ENCODE measurements at regions not wholly inside any gene's neighbourhood (a gene's known extent, or its start where the extent isn't known, plus 50 kb on each side); places are given as distances from the start of the nearest gene placed in this dataset.

GRCh38 chr5:3099954-3100353, 348.5 kb upstream of the IRX2 start:
- DNase-seq, result no peak
- WGBS, 2 donors (ENCODE audit: low coverage in 1 of 2), result 77% methylated on average over 6 of the region's 6 CpGs; no CpG with 5 or more reads in 1 of the 2 donors
- H3K27me3 ChIP-seq, result peaks cover 7% of the 10 kb centered on the region
- no peak overlapping the region for H3K27ac ChIP-seq
- intact Hi-C loops (cut with DNase I; ENCODE audit: low total_unique reads), result no loop called here
- H3K36me3 ChIP-seq, result no peaks in the 10 kb centered on the region
- no peak for TF ChIP-seq POLR2AphosphoS5 (IDR thresholded peaks at IDR 0.05)
- TF ChIP-seq, protein P1, sequence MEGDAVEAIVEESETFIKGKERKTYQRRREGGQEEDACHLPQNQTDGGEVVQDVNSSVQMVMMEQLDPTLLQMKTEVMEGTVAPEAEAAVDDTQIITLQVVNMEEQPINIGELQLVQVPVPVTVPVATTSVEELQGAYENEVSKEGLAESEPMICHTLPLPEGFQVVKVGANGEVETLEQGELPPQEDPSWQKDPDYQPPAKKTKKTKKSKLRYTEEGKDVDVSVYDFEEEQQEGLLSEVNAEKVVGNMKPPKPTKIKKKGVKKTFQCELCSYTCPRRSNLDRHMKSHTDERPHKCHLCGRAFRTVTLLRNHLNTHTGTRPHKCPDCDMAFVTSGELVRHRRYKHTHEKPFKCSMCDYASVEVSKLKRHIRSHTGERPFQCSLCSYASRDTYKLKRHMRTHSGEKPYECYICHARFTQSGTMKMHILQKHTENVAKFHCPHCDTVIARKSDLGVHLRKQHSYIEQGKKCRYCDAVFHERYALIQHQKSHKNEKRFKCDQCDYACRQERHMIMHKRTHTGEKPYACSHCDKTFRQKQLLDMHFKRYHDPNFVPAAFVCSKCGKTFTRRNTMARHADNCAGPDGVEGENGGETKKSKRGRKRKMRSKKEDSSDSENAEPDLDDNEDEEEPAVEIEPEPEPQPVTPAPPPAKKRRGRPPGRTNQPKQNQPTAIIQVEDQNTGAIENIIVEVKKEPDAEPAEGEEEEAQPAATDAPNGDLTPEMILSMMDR (IDR thresholded peaks at IDR 0.05), result no peak
- TF ChIP-seq POLR2A (IDR thresholded peaks at IDR 0.05), result no peak
- no peak for TF ChIP-seq EP300 (IDR thresholded peaks at IDR 0.05; ENCODE audit: low read depth)
- no peaks in the 10 kb centered on the region for H3K4me1 ChIP-seq
- no peak overlapping the region for H3K4me3 ChIP-seq
- no peaks in the 10 kb centered on the region for H3K9me3 ChIP-seq
- in situ Hi-C loops (cut with MboI; ENCODE audit: low pct_ligation_motif_present in 1 of 4, low pct_unique_long_range_greater_than_20kb in 1 of 4, low sequenced_read_pairs in 3 of 4), result no loop called here

- Histone ChIP-seq H3K27me3 (peaks cover 3% of the 10 kb centered on the region), H3K4me1 (no peaks in the 10 kb centered on the region), H3K36me3 (no peaks in the 10 kb centered on the region), H3K4me3 (no peak overlapping the region), H3K27ac (no peak overlapping the region), H3K9me3 (no peaks in the 10 kb centered on the region)
- 80 to 88% methylated on average over 2 to 14 of the region's 14 CpGs for WGBS, 2 donors (ENCODE audit: low coverage in 1 of 2)
- no peak for TF ChIP-seq EP300 (IDR thresholded peaks at IDR 0.05; ENCODE audit: low read depth)
- TF ChIP-seq POLR2A (IDR thresholded peaks at IDR 0.05), result no peak
- TF ChIP-seq, protein P1 (IDR thresholded peaks at IDR 0.05), result no peak
- TF ChIP-seq POLR2AphosphoS5 (IDR thresholded peaks at IDR 0.05), result no peak
- DNase-seq, result no peak
- in situ Hi-C loops (cut with MboI; ENCODE audit: low pct_ligation_motif_present in 1 of 4, low pct_unique_long_range_greater_than_20kb in 1 of 4, low sequenced_read_pairs in 3 of 4) (no loop called here), intact Hi-C loops (cut with DNase I; ENCODE audit: low total_unique reads) (no loop called here)
Observed at GRCh38 chr5:3099526-3099925, 348.0 kb upstream of the IRX2 start.

DNA sequence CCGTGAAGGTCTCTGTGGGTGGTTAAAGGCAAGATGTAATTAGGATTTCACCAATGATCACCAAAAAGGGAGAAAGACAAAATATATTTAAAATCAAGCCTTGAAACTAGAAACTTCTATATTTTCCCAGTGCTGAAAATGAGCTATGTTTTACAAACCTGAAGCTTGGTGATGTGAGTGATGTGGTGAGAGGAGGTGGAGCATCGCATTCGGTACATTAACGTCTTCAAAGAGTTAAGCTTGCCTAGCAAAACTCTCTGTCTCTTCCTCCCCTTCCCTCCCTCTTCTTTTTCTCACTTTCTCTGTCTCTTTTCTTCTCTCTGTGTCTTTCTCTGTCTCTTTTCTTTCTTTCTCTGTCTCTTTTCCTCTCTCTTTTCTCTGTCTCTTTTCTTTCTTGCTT, 347.3 kb upstream of the IRX2 start:
- Histone ChIP-seq H3K27me3 (no peaks in the 10 kb centered on the region), H3K27ac (no peak overlapping the region), H3K4me3 (no peak overlapping the region), H3K36me3 (no peaks in the 10 kb centered on the region), H3K9me3 (no peaks in the 10 kb centered on the region), H3K4me1 (no peaks in the 10 kb centered on the region)
- 70 to 79% methylated on average over 4 of the region's 4 CpGs for WGBS, 2 donors (ENCODE audit: low coverage in 1 of 2)
- in situ Hi-C loops (cut with MboI; ENCODE audit: low pct_ligation_motif_present in 1 of 4, low pct_unique_long_range_greater_than_20kb in 1 of 4, low sequenced_read_pairs in 3 of 4) (no loop called here), intact Hi-C loops (cut with DNase I; ENCODE audit: low total_unique reads) (no loop called here)
- TF ChIP-seq EP300 (IDR thresholded peaks at IDR 0.05; ENCODE audit: low read depth), result no peak
- TF ChIP-seq, protein P1 (IDR thresholded peaks at IDR 0.05), result no peak
- TF ChIP-seq POLR2AphosphoS5 (IDR thresholded peaks at IDR 0.05), result no peak
- TF ChIP-seq POLR2A (IDR thresholded peaks at IDR 0.05), result no peak
- DNase-seq, result no peak

- in situ Hi-C loops (cut with MboI; ENCODE audit: low pct_ligation_motif_present in 1 of 4, low pct_unique_long_range_greater_than_20kb in 1 of 4, low sequenced_read_pairs in 3 of 4), result no loop called here
- no peak overlapping the region for H3K4me3 ChIP-seq
- no peaks in the 10 kb centered on the region for H3K27me3 ChIP-seq
- no peak for DNase-seq
- H3K27ac ChIP-seq, result no peak overlapping the region
- no peaks in the 10 kb centered on the region for H3K4me1 ChIP-seq
- H3K9me3 ChIP-seq, result no peaks in the 10 kb centered on the region
- H3K36me3 ChIP-seq, result no peaks in the 10 kb centered on the region
- TF ChIP-seq, protein P1 (IDR thresholded peaks at IDR 0.05), result no peak
- WGBS, 2 donors (ENCODE audit: low coverage in 1 of 2), result 70% methylated on average over 13 of the region's 13 CpGs; no CpG with 5 or more reads in 1 of the 2 donors
- intact Hi-C loops (cut with DNase I; ENCODE audit: low total_unique reads), result no loop called here
Observed at GRCh38 chr5:3092664-3093063, 341.2 kb upstream of the IRX2 start.

Measured in transverse colon (tissue), 4 donors.